Tibial nerve (tissue), 3 donors: ENCODE measurements at regions not wholly inside any gene's neighbourhood (a gene's known extent, or its start where the extent isn't known, plus 50 kb on each side); places are given as distances from the start of the nearest gene placed in this dataset.

Experiments used
- POLR2A ChIP-seq, 2 donors: fragments of 450-650 bp; IDR thresholded peaks; one replicate each; pipeline ENCODE4 v1.6.1; 2017; ENCODE audit warnings: antibody characterized with exemption in 2 of 2, mild to moderate bottlenecking in 2 of 2, moderate library complexity in 2 of 2
- TF ChIP-seq, protein P1 (sequence below), 5 experiments: fragments of 200-600 bp in 3 of 5; fragments of 450-650 bp in 2 of 5; sonication (generic) in 3 of 5; IDR thresholded peaks; one replicate each; pipeline ENCODE4 v1.5.1; 2016 to 2019; ENCODE audit warnings: antibody characterized with exemption in 5 of 5, mild to moderate bottlenecking in 3 of 5, moderate library complexity in 2 of 5

DNA sequence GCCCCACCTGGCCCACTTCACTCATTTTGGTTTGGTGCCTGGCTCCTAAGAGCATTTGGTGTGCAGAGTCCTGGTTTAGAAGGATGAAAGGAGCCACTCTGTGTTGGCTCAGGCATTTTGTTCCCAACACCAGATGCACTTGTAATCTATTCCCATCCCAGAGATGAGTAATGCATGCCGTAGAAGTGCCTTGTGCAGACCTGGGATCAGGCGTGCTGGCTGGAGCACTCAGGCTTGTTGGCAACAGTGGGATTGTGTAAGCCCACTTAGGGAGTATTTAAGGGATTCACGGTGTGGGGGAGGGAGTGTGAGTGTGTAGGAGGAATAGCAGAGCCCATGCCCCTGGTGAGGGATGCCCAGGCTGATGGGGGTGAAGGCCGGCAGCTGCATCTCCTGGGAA, 501.5 kb upstream of the TBX3 start:
- TF ChIP-seq POLR2A (IDR thresholded peaks at IDR 0.05), result no peak
- TF ChIP-seq, protein P1, sequence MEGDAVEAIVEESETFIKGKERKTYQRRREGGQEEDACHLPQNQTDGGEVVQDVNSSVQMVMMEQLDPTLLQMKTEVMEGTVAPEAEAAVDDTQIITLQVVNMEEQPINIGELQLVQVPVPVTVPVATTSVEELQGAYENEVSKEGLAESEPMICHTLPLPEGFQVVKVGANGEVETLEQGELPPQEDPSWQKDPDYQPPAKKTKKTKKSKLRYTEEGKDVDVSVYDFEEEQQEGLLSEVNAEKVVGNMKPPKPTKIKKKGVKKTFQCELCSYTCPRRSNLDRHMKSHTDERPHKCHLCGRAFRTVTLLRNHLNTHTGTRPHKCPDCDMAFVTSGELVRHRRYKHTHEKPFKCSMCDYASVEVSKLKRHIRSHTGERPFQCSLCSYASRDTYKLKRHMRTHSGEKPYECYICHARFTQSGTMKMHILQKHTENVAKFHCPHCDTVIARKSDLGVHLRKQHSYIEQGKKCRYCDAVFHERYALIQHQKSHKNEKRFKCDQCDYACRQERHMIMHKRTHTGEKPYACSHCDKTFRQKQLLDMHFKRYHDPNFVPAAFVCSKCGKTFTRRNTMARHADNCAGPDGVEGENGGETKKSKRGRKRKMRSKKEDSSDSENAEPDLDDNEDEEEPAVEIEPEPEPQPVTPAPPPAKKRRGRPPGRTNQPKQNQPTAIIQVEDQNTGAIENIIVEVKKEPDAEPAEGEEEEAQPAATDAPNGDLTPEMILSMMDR (IDR thresholded peaks at IDR 0.05), result no peak
